HS-27A (cell line): ENCODE measurements at regions not wholly inside any gene's neighbourhood (a gene's known extent, or its start where the extent isn't known, plus 50 kb on each side); places are given as distances from the start of the nearest gene placed in this dataset.
"Not testable (repeated sequence)": the region's sequence is repeated elsewhere in the genome, so short reads cannot be mapped to it uniquely, and the experiment has no call there.

Experiments
- DNase-seq: peaks from one replicate; pipeline ENCODE4 v3.0.0-alpha.2; 2012; ENCODE audit warnings: low read depth, missing footprints

DNA sequence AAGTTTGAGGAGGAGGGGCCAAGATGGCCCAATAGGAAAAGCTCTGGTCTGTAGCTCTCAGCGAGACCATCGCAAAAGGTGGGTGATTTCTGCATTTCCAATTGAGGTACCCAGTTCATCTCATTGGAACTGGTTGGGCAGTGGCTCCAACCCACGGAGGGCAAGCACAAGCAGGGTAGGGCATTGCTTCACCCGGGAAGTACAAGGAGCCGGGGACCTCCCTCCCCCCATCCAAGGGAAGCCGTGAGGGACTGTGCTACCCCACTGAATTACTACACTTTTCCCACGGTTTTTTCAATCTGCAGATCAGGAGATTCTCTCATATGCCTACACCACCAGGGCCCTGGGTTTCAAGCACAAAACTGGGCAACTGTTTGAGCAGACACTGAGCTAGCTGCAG, 58.0 kb upstream of the EFCAB3 start:
- no peak for DNase-seq

DNA sequence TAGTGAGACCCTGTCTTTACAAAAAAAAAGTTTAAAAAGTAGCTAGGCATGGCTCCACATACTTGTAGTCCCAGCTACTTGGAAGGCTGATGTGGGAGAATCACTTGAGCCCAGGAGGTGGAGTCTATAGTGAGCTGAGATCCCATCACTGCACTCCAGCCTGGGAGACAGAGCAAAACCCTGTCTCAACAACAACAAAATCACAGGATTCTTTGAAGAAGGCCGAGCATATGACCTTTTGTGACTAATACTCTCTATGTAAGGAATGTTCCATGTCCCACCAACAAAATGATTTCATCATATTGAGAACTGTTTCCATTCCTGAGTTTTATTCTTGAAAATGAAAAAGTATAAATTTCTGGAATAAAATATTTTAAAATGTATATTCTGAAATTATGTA, 58.9 kb upstream of the EFCAB3 start:
- DNase-seq = no peak

DNA sequence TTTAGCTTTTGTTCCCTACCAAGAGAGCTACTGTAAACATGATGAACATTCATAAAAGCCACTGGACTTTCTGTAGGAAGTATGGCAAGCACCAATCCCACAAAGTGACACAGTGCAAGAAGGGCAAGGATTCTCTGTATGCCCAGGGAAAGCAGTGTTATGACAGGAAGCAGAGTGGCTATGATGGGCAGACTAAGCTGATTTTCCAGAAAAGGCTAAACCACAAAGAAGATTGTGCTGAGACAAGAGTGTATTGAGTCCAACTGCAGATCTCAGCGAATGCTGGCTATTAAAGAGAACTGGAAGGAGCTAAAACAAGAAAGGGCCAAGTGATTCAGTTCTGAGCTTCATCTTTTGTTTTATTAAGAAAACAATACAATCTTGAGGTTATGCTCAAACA, 60.5 kb upstream of the EFCAB3 start:
- no peak for DNase-seq

DNA sequence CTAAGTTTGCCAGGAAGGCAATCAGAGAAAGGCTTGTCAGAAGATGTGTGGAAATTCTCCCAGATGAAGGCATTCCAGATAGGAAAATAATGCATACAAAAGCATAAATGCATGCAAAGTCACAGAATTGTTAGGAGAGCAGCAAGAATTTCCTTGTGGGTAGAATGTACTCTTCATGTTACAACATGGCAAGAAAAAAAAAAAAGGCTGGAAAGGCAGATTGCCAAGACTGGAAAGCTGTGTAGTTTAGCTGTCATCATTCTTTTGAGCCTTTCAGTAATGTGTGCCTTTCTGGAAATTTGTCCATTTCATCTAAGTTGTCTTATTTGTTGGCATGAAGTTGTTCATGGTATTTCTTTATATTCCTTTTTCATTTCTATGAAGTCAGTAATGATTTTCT, 71.0 kb upstream of the EFCAB3 start:
- DNase-seq = no peak

DNA sequence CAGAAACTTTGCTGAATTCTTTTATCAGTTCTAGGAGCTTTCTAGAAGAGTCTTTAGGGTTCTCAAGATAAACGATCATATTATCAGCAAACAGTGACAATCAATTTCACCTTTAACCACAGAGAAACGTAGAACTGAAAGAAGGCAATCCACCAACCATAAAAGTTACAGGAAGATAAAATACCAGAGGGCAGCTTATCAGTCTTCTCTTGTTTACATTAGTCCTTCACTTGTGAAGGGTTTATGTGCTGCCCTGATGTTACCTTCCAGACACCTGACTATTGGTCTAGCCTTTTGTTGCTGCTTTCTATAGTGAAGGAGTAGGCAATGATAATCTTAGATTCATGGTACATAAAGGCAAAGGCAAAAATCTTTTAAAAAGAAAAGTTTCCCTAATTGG, 73.2 kb upstream of the EFCAB3 start:
- no peak for DNase-seq

DNA sequence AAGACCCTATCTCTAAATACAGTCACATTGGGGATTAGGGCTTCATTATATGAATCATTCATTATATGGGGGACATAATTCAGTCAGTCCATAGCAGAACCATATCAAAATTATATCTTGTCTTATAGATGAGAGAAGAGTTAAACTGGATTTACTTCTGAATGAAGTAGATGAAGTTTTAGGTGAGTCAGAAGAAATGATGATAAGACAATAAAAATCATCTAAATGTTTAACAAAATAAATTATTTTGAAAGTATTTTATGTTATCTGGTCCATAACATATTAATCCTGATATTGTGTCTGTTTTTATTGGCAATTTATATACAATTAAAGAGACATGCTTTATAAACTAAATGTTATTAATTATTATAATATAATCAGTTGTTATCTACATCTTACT, 76.9 kb upstream of the EFCAB3 start:
- no peak for DNase-seq

DNA sequence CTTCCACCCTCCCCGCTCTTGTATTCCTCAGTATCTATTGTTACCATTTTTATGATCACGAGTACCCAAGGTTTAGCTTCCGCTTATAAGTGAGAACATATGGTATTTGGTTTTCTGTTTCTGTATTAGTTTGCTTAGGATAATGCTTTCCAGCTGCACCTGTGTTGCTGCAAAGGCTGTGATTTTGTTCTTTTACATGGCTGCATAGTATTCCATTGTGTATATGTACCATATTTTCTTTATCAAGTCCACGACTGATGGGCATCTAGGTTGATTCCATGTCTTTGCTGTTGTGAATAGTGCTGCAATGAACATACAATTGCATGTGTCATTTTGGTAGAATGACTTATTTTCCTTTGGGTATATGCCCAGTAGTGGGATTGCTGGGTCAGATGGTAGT, 79.7 kb upstream of the EFCAB3 start:
- no peak for DNase-seq

DNA sequence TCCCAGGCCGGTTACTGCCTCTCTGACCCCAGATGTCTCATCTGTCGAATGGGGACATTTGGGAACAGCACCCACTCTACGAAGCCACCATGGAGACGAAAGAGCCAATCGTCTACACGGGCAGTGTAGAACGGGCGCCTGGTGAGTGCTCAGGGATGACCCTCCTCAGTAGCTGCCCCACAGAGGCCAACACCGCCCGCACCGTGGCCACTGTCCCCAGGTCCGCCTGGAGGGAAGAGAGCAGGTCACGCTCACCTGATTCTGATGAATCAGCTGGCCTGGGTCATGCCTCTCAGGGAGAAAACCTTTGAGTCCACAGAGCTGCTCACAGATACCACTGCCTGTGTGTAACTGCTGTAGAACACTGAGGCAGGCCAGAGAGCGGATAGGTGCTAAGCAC, 105.1 kb upstream of the EFCAB3 start:
- DNase-seq = not testable (repeated sequence)

DNA sequence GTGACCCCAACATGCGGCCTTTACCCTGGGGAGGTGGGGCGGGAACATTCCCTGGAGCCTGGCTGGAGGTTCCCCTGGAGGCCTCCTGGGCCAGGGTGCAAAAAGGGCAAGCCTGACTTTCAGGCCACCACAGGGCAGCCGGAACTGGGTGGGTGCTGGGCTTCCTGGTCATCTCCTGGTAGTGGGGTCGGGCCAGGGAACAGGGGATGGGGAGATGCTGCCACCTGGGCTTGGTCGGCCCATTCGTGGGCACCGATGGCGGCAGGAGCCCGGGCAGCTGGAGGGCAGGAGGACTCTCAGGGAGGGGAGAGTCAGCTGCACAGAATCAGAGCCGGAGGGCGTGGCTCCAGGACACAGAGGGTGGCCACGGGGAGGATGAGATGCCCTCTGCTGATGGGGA, 112.0 kb upstream of the EFCAB3 start:
- DNase-seq = not testable (repeated sequence)

DNA sequence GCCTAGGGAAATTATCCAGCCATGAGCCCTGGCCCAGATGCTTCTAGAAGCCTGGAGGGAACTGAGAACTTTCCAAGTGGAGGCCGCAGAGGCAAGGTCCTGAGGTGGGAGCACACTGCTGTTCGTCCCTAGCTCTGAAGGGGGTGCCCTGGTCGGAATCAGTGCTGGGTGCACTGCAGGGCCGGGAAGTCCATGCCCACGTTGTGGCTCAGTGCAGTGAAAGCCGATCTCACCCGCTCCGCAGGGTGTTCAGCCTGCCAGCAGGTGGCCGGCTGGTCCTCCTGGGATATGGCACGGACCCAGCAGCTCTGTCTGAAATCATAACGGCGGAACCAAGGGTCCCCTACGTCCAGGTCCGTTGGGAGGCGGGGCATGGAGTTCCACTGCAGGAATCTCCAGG, 115.4 kb upstream of the EFCAB3 start:
- not testable (repeated sequence) for DNase-seq

DNA sequence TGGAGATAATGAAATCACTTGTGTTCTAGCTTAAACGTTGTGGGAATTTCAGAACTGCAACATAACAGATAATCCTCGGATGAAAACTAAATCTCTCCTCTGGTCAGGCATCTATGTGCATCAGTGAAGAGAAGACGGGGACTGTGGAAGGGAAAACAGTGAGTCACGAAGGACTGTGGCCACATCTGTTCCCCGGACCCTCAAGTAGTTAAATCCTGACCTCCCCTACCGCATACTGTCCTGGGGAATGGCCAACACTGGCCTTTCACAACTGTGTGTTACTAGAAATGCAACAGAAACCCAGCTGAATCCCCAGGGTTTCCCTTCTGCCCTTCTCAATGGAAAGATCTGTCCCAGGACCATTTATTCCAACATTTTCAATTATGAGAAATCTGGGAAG, 124.6 kb upstream of the EFCAB3 start:
- DNase-seq = not testable (repeated sequence)

DNA sequence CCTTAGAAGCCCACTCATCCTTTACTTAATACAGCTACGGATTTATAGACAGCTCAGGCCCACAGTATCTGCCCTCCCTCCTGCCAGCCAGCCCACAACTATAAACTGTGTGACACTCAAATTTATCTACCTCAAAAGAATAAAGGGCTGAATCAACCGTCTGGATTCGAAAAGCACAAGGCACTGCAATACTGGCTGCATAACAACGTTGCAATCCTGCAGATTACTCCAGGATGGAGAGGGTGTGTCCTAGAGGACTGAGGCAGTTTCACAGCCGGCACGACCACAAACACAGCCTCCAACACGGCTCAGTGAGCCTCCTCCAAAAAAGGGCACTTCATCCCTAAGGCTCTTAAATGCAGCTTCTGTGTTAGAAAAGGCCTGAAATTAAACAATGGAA, 138.3 kb upstream of the EFCAB3 start:
- not testable (repeated sequence) for DNase-seq

DNA sequence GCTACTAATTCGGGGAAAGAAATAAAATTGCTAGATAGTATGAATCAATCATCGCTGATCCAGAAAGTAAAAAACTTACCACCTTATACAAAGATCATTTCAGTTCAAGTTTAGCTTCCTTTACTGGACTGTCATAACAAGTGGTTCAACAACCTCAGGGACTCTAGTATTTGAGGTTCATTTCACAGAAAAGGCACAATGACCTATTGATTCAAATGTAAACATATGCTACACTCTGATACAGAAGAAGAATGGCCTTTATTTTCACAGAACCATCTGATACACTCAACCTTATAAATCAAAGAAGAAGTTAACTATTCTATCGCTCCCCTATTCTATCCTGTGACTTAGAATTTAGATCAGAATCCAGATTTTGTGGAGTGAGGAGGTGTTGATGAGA, 140.8 kb upstream of the EFCAB3 start:
- not testable (repeated sequence) for DNase-seq

DNA sequence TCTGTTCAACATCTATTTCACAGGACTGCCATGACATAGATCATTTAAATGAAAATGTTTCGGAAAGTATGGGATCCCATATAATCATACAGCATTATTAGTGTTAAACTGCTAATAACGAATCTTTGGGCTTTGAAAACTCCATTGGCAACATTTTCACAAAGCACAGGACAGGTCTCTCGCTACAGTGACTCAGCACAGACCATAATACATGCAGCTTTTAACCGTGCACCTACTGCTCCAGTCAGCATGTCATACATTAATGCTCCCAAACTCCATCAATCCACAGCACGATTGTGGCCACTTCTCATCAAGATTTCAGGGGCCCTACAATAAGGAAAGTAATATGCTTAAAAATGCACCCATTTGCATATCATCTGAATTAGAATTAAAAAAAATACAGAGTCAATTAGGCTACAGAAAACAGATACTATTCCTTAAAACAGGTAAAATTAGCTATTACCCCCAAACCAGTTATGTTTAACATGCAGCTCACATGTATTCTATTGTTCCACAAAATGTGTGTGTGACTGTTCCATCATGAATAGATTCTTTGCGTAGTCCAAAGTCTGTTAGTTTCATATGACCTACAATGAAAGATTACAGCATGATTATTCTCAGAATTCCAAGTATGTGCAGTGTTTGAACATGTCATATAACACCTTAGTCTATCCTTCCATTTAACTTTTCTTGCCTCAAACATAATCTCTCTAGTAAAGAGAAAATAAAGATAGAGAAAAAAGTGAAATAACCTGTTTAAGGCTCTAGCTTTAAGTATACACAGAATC, 141.6 kb upstream of the EFCAB3 start:
- not testable (repeated sequence) for DNase-seq

DNA sequence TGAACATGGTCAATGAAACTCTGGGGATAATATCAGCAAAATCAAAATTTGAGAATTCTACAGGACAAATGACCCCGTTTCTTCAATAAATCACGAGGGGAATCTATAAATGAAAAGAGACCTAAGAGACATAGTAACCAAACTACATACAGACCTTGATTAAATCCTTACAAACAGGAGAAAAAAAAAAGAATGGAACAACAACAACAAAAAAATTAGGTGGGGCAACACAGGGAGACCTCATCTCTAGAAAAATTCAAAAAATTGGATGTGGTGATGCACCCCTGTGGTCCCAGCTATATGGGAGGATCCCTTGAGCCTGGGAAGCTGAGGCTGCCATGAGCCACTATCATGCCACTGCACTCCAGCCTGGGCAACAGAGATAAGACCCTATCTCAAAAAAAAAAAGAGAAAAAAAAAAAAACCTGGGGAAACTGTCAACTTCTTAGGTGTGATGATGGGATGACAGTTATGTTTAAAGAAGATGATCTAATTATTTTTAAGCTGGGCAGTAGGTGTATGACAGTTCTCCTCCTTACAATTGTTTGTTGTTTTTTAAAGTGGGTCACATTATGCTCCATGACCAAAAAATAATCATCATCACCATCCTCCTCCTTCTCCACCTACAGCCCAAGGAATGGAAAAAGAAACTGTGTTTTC, 146.4 kb upstream of the EFCAB3 start:
- not testable (repeated sequence) for DNase-seq

DNA sequence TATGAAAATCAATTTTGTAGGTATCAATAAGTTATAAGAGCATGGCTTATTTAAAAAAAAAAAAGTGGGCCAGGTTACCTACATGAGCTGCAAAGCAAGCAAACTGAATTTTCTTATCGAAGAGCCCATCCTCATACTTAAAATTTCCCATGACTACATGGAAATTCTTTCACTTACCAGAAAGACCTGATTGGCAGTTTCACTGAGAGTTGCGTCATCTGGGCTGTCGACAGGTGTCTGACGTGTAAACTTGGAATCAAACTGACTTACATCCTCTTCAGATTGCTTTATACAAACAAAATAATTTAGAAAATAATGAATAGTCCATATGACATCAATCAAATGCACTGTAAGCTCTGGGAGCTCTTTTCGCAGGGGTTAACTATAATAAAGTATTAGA, 149.1 kb upstream of the EFCAB3 start:
- not testable (repeated sequence) for DNase-seq

DNA sequence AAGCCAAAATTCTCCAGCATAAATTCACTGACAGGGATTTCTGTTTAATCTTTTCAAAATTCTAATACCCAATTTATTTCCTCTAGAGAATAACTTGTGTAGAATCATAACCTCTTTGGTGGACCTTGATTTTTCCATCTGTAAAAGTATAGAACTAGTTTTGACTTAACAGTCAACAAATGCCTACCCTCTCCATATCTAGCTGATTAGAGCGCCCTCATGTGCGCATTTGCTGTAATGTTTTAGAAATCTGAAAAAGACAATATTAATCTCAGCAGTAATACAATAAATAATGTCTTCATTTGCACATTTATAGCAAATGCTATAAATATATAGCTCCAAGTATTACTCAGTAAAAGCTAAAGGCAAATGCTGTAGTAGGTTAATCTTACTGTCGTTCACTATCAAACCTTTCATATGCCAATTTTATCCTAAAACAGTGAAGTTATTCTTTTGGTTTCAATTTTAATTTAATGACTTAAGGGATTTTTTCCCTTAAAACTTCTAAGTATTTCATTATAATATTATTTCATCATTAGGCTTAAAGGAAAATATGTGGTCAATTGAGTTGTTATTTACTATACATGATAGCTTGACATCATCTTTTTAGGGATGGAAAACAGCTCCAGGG, 153.6 kb upstream of the EFCAB3 start:
- not testable (repeated sequence) for DNase-seq

DNA sequence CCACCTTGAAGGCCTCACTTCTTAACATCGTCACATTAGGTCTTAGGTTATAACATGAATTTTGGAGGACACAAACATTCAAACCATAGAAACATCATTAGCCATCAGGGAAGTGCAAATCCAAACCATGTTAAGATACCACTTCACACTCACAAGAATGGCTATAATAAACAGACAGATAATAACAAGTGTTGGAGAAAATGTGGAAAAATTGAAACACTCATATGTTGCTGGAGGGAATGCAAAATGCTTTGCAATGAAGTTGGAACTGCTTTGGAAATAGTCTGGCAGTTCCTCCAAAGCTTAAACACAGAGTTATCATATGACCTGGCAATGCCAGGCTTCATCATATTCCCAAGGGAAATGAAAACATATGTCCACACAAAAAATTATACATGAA, 156.8 kb upstream of the EFCAB3 start:
- not testable (repeated sequence) for DNase-seq

DNA sequence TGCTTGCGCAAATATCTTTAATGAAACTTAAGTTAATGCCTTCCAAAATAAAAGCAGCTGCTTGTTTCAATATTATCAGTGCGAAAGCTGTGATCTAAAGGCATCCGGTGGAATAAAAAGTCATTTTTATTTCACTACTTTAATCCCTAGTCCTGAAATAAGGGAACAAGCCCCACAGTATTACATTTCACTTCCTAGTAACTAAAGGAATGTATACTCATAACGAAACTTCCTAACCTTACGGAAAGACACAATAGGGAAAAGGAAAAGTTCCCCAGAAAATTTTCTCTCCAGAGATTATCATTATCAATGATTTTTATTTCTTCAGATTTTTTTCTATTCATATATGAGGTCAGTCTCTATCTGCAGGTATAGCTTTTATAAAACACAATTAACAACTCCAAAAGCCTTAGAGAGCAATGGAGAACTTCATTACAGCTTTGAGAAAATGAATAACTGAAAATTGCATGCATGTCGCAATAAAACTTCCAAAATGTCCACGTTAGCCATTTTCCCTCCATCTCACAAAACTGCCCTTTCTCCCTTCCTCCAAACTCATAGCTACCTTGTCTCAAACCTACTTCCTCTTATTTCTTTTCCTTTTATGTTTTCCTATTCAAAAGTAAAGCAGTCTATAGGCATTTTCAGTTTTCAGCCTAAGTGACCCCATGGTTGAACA, 154.3 kb upstream of the MED13 start:
- no peak for DNase-seq

DNA sequence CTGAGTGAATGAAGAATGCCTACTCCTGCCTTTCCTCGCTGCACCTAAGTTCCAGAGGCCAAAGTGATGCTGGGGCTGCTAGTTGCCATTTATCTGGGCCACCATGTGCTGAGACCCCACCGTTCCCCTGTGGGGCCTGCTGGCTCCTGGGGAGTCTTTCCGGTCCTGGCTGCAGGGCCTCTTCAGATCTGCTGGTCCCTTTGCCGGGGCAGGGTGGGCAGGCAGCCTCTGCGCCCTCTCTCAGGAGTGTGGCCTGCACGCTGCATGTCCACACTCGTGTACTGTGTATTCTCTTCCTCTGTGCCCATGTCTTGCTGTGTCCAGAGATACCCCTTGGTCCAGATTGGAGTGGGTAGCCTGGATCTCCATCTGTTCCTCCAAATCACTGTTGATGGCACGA, 151.8 kb upstream of the MED13 start:
- no peak for DNase-seq

DNA sequence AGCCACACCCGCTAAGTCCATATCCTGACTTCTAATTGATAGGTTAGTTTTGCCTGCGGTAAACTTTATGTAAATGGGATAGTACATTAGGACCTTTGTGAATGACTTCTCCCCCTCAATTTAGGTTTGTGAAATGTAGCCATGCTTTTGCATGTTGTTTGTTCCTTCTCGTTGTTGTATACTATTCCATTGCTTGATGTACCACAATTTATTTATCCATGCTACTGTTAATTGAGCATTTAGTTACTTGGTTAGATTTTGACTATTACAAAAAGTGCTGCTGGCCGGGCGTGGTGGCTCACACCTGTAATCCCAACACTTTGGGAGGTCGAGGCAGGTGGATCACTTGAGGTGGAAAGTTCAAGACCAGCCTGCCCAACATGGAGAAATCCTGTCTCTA, 150.8 kb upstream of the MED13 start:
- not testable (repeated sequence) for DNase-seq

DNA sequence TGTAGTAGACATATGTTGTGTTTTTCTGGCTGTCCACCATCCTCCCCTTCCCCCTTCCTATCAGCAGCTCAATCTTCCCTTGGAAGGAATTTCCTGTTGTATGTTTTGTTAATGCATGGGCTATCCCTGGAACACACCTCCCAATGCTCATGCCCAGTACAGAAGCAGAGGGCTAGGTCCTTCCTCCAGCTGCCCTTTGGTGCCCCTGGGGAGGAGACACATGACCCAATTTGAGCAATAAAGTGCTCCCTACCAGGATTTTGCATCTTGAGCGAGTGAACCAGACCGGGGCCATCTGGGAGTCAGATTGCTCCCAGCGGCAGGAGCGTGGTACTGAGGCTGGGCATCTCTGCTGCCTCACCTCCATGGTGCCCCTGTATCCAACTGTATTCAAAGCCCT, 141.5 kb upstream of the MED13 start:
- no peak for DNase-seq

DNA sequence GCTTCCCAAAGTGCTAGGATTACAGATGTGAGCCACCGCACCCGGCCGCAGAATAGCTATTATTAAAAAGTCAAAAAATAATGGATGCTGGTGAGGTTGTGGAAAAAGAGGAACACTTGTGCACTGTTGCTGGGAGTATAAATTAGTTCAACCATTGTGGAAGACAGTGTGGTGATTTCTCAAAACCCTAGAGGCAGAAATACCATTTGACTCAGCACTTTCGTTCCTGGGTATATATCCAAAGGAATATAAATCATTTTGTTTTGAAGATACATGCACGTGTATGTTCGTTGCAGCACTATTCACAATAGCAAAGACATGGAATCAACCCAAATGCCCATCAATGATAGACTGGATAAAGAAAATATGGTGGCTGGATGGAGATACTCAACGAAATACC, 132.1 kb upstream of the MED13 start:
- DNase-seq = not testable (repeated sequence)
